HEK293T (cell line): ENCODE measurements at regions not wholly inside any gene's neighbourhood (a gene's known extent, or its start where the extent isn't known, plus 50 kb on each side); places are given as distances from the start of the nearest gene placed in this dataset.

Experiments used
- ELF4 ChIP-seq: fragments of 450-650 bp; IDR thresholded peaks from 2 replicates; pipeline ENCODE4 v1.6.1; 2017; ENCODE audit warnings: antibody characterized with exemption
- SUZ12 ChIP-seq: fragments of 450-650 bp; IDR thresholded peaks from 2 replicates; pipeline ENCODE4 v1.6.1; 2016; ENCODE audit warnings: mild to moderate bottlenecking

DNA sequence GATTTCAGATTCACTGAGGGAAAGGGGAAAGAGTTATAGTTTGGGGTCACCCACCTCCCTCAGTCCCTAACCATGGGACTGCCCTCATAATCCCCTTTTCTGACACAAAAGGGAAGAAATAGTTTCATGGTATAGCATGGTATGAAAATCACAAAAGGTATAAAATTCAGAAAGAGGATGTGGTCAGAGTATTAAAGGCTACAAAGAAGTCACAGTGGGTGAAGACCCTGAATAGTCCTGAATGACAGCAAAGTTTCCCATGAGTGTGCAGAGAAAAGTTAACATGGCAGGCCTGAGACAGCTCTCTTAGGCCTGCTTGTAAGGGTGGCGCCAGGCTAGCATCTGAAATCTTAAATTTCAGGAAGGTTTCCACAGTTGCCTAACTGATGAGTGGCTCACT lies 290.6 kb upstream of the ZNF608 start:
- TF ChIP-seq SUZ12 = no peak
- no peak for TF ChIP-seq ELF4
